ENCODE measurements at regions not wholly inside any gene's neighbourhood (a gene's known extent, or its start where the extent isn't known, plus 50 kb on each side); places are given as distances from the start of the nearest gene placed in this dataset.

DNA sequence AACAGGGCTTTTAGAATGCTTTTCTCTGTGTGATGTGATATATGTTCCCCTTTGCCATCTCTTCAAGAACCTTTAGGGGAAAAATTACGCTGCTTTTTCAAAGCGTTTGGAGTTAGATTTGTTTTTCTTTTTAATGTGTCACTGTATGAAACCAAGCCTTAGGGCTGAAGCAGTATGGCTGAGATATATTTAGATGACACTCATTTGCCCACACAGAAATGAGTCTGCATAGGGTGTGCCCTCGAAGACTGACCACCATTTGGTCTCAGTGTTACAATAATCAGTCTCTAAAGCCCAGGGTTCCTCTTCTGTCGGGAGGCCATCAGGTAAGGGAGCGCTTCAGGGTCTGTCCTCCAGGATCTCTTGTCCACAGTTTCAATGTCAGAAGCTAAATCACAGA is 213.0 kb upstream of the NCAM1 start:
- TF ChIP-seq, protein P1, sequence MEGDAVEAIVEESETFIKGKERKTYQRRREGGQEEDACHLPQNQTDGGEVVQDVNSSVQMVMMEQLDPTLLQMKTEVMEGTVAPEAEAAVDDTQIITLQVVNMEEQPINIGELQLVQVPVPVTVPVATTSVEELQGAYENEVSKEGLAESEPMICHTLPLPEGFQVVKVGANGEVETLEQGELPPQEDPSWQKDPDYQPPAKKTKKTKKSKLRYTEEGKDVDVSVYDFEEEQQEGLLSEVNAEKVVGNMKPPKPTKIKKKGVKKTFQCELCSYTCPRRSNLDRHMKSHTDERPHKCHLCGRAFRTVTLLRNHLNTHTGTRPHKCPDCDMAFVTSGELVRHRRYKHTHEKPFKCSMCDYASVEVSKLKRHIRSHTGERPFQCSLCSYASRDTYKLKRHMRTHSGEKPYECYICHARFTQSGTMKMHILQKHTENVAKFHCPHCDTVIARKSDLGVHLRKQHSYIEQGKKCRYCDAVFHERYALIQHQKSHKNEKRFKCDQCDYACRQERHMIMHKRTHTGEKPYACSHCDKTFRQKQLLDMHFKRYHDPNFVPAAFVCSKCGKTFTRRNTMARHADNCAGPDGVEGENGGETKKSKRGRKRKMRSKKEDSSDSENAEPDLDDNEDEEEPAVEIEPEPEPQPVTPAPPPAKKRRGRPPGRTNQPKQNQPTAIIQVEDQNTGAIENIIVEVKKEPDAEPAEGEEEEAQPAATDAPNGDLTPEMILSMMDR (conservative IDR thresholded peaks at IDR 0.05; ENCODE audit: control insufficient read depth, insufficient read depth, low read depth, low read length): no peak
- DNase-seq (ENCODE audit: low read depth): no peak
- no peak overlapping the region for H3K4me3 ChIP-seq (ENCODE audit: control insufficient read depth, low read depth, low read length)

DNA sequence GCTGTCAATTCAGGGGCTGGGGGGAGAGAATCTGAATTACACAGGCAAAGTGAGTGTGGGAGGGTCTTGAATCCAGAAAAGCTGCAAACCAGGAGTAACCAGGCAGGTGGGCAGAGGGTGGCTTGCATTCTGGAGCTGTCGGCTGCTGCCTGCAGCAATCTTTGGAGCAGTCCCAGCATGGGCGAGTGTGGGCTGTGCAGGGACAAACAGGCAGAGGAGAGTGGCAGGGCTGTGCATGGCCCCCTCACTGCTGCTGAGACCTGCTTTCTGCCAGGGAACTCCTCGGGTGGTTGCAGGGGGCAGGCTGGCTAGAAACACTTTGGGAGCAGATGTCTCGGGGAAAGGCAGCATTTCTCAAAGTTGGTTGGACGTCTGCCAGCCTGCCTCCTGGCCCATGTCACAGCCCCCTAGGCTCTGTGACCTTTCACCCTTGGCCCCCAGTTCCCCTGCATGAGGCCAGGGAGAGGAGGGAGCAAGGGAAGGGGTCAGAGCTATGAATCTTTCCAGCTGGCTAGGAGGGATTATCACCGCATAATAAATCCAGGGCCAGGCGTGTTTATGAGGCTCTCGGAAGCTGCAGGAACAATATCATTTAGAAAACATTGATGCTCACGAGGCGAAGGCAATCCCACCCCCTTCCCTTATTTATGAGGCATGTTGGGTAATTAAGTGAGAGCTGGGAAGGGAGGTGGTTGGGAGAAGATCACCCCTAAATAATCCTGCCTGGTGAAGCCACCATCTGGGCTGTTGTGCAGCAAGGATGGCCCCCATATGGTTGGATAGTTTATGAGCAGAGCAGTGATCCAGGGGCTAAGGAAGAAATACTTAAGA is 212.3 kb upstream of the NCAM1 start:
- TF ChIP-seq, protein P1 (conservative IDR thresholded peaks at IDR 0.05; ENCODE audit: control insufficient read depth, insufficient read depth, low read depth, low read length): no peak
- no peak overlapping the region for H3K4me3 ChIP-seq (ENCODE audit: control insufficient read depth, low read depth, low read length)
- no peak for DNase-seq (ENCODE audit: low read depth)

DNA sequence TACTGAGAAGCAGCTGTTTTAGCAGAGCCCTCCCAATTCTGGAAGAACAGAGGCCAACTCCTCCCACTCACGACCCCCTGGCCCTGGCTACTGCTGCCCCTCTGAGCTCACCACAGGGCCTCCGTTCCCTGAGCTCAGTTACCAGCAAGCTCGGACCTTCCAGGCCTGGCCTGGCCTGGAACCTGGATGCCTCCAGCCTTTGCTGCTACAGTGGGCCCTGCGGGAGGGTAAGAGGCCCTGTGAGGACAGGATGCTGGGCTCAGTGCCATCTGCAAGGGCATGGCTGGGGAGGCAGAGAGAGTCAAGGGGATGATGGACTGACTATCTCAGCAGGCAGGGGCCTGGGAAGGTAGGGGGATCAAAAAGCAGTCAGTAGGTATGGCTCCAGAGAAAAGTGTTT is 209.9 kb upstream of the NCAM1 start:
- DNase-seq (ENCODE audit: low read depth): no peak
- no peak overlapping the region for H3K4me3 ChIP-seq (ENCODE audit: control insufficient read depth, low read depth, low read length)
- TF ChIP-seq, protein P1 (conservative IDR thresholded peaks at IDR 0.05; ENCODE audit: control insufficient read depth, insufficient read depth, low read depth, low read length): no peak

DNA sequence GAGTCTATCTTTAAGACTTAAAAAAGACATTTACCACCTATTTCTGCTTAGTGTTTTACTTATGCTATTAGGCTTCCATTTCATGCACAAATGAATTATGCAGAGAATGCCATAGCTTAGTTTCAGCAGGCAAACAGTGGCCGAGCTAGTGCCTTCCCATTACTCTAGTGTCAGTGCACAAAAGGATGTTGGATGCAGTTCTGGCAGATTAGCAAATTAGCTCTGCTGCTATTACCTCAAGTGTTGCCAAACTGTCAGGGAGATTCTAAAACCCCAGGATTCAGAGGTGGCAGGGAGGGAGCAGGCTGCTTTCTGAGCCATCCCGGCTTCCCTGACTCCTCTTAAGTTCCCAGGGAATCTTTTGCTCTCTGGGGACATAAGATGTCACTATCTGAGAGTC is 209.4 kb upstream of the NCAM1 start:
- no peak for DNase-seq (ENCODE audit: low read depth)
- no peak overlapping the region for H3K4me3 ChIP-seq (ENCODE audit: control insufficient read depth, low read depth, low read length)
- TF ChIP-seq, protein P1 (conservative IDR thresholded peaks at IDR 0.05; ENCODE audit: control insufficient read depth, insufficient read depth, low read depth, low read length): no peak

DNA sequence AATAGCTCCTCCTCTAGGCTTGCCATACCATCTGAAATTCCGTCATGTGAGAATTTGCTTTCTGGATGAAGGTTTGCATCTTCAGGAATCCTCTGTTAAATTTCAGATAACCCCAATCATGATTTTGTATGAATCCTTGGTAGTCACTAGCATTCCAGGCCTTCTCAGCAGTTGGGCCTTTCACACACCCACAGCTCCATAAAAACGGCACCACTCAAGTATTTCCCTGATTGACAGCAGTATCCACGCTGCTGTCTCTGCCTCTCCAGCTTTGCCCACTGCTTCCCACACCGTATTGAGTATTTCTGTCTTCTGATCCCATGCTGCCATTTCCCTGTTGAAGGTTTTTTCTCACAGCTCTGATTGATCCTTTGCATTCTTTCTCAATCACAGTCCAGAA is 208.7 kb upstream of the NCAM1 start:
- TF ChIP-seq, protein P1 (conservative IDR thresholded peaks at IDR 0.05; ENCODE audit: control insufficient read depth, insufficient read depth, low read depth, low read length): no peak
- no peak for DNase-seq (ENCODE audit: low read depth)
- H3K4me3 ChIP-seq (ENCODE audit: control insufficient read depth, low read depth, low read length): no peak overlapping the region

DNA sequence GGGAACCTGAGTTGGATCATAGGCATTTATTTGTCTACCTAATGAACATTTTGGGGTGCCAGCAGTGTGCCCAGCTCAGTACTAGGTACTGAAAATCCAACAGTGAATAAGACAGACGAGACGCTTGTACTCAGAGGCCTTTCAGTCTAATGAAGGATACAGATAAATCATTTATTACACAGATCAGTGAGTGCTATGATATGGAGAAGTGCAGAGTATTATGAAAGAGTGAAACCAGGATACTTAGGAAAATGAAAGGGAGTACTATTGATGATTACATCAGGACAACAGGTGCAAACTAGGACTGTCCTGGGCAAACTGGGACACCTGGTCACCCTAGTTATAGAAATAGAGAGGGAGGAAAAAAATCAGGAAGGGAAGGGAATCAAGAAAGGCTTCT is 207.5 kb upstream of the NCAM1 start:
- no peak for DNase-seq (ENCODE audit: low read depth)
- TF ChIP-seq, protein P1 (conservative IDR thresholded peaks at IDR 0.05; ENCODE audit: control insufficient read depth, insufficient read depth, low read depth, low read length): no peak
- H3K4me3 ChIP-seq (ENCODE audit: control insufficient read depth, low read depth, low read length): no peak overlapping the region
